ENCODE measurements at regions not wholly inside any gene's neighbourhood (a gene's known extent, or its start where the extent isn't known, plus 50 kb on each side); places are given as distances from the start of the nearest gene placed in this dataset.
"Not testable (repeated sequence)": the region's sequence is repeated elsewhere in the genome, so short reads cannot be mapped to it uniquely, and the experiment has no call there.

GRCh38 chr7:78862-79261 lies 113.5 kb upstream of the FAM20C start:
- not testable (repeated sequence) for H3K27ac Mint-ChIP-seq; DNase-seq; ATAC-seq (replicated peaks); H3K9me3 Mint-ChIP-seq; H3K36me3 Mint-ChIP-seq (ENCODE audit: insufficient read depth); H3K4me1 Mint-ChIP-seq (ENCODE audit: low read depth in 2 of 2); H3K4me3 Mint-ChIP-seq
- peaks cover 18 to 32% of the 10 kb centered on the region in 2 donors for H3K27me3 Mint-ChIP-seq

DNA sequence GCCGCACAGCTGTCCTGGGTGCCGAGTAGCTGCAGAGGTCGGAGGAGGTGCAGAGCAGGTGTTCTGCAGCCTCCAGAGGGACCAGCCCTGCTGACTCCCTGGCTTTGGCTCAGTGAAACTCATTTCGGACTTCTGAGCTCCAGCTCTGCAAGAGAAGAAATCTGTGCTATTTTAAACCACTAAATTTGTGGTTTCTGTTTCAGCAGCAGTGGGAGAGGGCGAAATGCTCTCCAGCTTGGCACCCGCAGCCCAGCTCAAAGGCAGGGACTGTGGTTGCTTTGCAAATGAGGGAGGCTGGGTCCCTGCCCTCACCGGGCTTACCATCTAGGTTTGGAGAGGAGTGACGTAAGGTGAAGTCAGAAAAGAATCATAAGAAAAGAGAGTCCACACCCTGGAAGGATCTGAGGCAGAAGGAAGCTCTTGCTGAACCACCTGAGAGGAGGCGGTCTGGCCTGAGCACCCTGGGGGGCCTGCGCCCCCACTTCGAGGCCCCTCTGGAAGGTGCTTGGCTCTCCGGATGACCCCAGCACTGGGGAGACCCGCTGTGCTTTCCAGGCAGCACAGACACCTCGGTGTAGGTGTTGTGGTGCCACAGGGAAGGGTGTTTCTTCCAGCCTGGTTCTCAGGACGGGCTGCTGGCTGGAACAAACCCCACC lies 112.8 kb upstream of the FAM20C start:
- not testable (repeated sequence) for ATAC-seq (replicated peaks); DNase-seq; H3K9me3 Mint-ChIP-seq; H3K36me3 Mint-ChIP-seq (ENCODE audit: insufficient read depth); H3K4me3 Mint-ChIP-seq; H3K4me1 Mint-ChIP-seq (ENCODE audit: low read depth in 2 of 2); H3K27ac Mint-ChIP-seq
- peaks cover 18 to 32% of the 10 kb centered on the region in 2 donors for H3K27me3 Mint-ChIP-seq

DNA sequence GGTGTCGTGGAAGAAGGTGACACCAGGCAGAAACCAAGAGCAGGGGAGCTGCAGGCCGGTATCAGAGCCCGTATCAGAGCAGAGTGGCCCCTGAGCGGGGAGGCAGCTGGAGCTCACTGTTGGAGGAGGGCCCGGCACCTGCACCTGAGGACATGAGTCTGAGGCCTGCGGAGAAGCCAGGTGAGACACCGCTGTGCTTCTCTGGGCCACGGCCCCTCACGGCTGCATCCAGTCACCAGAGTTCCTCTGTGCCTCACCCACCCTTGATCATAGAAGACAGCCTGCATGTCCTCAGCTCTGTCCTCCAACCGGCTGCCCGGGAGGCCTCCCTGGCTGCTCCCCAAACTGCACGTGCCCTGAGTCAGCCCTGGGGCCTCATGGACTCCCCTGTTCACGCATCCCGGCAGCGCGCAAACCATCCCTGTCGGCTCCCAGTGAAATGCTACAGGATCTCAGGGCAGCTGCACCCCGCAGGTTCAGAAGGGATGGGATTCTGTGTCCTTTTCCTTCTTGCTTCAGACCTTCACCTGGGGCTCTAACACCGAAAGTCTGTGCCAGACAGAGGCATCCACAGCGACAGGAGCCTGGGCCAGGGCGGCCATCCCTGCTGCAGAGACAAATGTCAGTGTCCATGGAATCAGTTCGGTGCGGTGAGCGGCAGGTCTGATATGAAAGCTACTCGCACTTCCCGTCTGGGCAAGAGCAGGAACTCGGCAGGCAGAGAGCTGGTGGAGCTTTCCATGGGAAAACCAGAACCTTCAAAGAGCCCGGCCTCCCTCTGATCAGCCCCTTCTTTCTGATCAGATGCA lies 111.9 kb upstream of the FAM20C start:
- peaks cover 18 to 32% of the 10 kb centered on the region in 2 donors for H3K27me3 Mint-ChIP-seq
- DNase-seq: no peak
- ATAC-seq (replicated peaks): no peak
- no peaks in the 10 kb centered on the region for H3K36me3 Mint-ChIP-seq (ENCODE audit: insufficient read depth)
- H3K4me1 Mint-ChIP-seq (ENCODE audit: low read depth in 2 of 2): peaks cover 0 to 2% of the 10 kb centered on the region in 2 donors
- H3K9me3 Mint-ChIP-seq: no peaks in the 10 kb centered on the region
- no peak overlapping the region for H3K27ac Mint-ChIP-seq
- H3K4me3 Mint-ChIP-seq: no peak overlapping the region

DNA sequence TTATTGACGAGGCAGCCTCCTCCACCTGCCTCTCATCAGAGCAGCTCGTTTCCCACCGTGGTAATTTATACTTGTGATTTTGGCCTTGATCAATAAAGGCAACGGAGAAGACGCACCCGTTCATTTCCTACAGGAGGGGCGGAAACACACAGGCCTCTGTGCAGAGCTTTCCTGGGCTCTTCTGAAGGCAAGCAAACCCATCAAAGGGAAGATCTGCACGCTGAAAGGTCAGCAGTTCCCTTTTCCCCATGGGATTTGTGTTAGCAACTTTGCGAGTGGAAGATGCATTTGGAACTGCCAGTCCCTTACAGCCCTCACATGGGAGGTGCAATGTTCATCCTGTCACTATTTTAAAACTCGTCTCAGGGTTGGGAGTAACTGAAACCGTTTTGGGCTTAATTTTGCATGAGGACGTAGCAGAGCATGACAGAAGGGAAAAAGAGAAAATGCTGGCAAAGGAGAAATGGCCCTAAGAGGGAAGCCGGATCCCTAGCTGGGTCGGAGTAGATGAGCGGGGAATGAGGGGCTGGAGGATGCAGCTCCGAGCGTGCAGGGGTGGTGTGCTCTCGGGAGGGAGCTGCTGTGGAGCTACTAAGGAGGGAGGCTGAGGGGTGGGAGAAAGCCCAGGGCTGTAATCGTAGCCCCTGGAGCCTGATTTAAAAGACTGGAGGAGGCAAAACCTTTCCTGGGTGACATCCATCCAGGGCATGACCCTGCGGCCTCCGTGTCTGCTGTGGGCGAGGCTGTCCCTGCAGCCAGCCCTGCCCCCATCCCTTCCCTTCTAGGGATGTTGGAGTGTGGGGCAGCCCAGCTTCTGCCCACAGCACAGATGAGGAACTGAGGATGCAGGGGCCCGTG lies 111.1 kb upstream of the FAM20C start:
- Mint-ChIP-seq H3K36me3 (ENCODE audit: insufficient read depth) (no peaks in the 10 kb centered on the region), H3K27me3 (peaks cover 18 to 36% of the 10 kb centered on the region in 2 donors), H3K4me3 (no peak overlapping the region), H3K27ac (no peak overlapping the region), H3K4me1 (ENCODE audit: low read depth in 2 of 2) (peaks cover 0 to 2% of the 10 kb centered on the region in 2 donors), H3K9me3 (no peaks in the 10 kb centered on the region)
- DNase-seq (no peak), ATAC-seq (replicated peaks) (no peak)

DNA sequence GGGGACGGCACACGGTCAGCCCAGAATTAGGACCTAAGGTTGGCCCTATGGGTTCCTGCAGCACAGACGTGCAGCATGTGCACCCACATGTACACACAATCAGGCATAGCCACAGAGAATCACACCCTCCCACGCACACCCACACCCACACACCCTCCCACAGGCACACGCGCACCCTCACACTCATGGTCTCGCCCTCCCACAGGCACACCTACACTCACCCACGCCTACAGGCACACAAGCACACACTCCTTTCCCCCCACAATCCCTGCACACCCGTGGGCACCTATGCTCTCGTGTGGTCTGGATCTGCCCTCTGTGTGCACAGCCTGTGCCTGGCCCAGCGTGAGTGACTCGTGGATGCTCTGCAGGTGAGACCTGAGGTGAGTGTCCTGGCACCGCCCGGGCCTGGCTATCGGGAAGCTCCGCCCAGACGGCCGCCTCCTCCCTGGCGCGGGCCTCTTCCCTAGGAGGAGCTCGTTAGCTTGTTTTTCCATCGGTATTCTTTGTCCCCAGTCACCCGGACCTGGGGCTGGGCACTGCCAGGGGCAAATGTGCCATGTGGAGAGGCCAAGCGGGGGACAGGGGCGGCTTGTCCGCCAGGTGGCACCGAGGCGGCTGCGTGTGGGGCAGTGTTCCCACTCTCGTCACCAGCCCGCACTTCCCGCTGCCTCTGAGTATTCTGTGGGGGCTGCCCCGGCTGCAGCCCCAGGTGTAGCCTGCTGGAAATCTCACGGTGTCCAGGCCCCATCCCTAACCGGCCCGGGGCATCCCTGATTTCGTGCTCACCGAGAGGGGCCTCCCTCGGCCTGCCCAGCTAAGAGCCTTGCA lies 110.2 kb upstream of the FAM20C start:
- Mint-ChIP-seq H3K27me3 (peaks cover 18 to 41% of the 10 kb centered on the region in 2 donors), H3K36me3 (ENCODE audit: insufficient read depth) (no peaks in the 10 kb centered on the region), H3K27ac (no peak overlapping the region), H3K9me3 (no peaks in the 10 kb centered on the region), H3K4me1 (ENCODE audit: low read depth in 2 of 2) (peaks cover 0 to 2% of the 10 kb centered on the region in 2 donors), H3K4me3 (no peak overlapping the region)
- DNase-seq (no peak), ATAC-seq (replicated peaks) (no peak)

DNA sequence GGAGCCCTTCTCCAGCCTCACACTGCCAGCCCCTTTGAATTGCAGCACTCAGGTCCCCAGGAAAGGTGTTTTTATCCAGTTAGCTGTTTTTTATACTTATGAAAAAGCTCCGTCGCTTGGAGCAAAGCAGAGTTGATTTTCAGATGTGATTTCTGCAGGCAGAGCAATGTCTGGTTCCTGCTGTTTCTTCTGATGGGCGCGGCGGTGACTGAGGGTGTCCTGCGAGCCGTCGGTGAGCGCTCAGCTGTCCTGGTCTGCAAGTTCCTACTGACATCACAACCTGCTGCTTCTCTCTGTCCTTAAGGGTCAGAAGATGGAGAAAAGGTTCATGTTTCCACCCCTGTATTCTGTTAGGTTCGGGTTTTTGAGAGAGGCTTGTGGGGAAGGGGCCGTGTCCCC lies 109.6 kb upstream of the FAM20C start:
- Mint-ChIP-seq H3K4me1 (ENCODE audit: low read depth in 2 of 2) (peaks cover 0 to 2% of the 10 kb centered on the region in 2 donors), H3K27me3 (peaks cover 18 to 41% of the 10 kb centered on the region in 2 donors), H3K9me3 (no peaks in the 10 kb centered on the region), H3K27ac (no peak overlapping the region), H3K4me3 (no peak overlapping the region), H3K36me3 (ENCODE audit: insufficient read depth) (no peaks in the 10 kb centered on the region)
- ATAC-seq (replicated peaks) (no peak), DNase-seq (no peak)

GRCh38 chr7:83441-83840 lies 108.9 kb upstream of the FAM20C start:
- ATAC-seq (replicated peaks) (no peak), DNase-seq (no peak)
- Mint-ChIP-seq H3K27me3 (peaks cover 18 to 41% of the 10 kb centered on the region in 2 donors), H3K9me3 (no peaks in the 10 kb centered on the region), H3K4me3 (no peak overlapping the region), H3K36me3 (ENCODE audit: insufficient read depth) (no peaks in the 10 kb centered on the region), H3K4me1 (ENCODE audit: low read depth in 2 of 2) (peaks cover 0 to 2% of the 10 kb centered on the region in 2 donors), H3K27ac (no peak overlapping the region)

DNA sequence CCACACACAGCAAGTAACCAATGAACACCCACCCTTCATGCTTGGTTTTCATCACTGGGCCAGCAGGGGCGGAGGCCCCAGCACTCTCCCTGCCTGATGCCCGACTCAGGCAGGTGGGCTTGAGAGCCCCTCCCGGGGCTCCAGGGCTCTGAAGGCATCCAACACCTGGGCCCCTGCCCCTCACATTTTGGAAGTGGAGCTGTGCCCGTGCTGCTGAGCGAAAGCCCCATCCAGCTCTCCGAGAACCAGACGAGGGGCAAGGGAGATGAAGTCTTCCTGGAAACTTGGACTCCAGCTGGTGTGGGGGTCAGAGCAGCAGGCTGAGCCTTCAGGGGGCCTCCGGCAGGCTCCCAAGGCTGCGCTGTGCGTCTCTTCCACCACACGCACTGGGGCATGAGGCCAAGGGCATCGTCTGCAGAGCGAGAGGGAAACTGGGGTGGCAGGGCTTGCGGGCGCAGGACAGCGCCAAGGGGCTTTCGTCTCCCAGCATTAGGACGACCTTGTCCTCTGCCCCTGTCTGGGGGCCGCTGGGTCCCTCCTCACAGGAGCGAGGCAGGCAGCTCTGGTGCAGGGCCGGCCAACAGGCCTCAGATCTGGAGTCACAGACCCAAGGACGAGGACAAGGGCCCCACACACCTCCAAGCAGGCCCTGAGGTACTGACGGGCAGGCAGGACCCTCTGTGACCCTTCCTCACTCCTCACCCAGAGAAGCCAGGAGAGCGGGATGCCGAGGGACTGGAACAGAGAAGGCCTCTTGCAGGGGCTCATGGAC lies 108.3 kb upstream of the FAM20C start:
- no peaks in the 10 kb centered on the region for H3K36me3 Mint-ChIP-seq (ENCODE audit: insufficient read depth)
- no peak overlapping the region for H3K4me3 Mint-ChIP-seq

GRCh38 chr7:84633-85020 lies 107.7 kb upstream of the FAM20C start:
- H3K36me3 Mint-ChIP-seq (ENCODE audit: insufficient read depth): no peaks in the 10 kb centered on the region
- DNase-seq (no peak), ATAC-seq (replicated peaks) (no peak)
- no peak overlapping the region for H3K4me3 Mint-ChIP-seq
- H3K27me3 Mint-ChIP-seq: peaks cover 18 to 30% of the 10 kb centered on the region in 2 donors
- H3K4me1 Mint-ChIP-seq (ENCODE audit: low read depth in 2 of 2): peaks cover 0 to 2% of the 10 kb centered on the region in 2 donors
- no peak overlapping the region for H3K27ac Mint-ChIP-seq
- no peaks in the 10 kb centered on the region for H3K9me3 Mint-ChIP-seq

More for the DNA sequence above, 108.3 kb upstream of the FAM20C start:
- DNase-seq (no peak), ATAC-seq (replicated peaks) (no peak)
- Mint-ChIP-seq H3K27me3 (peaks cover 18 to 36% of the 10 kb centered on the region in 2 donors), H3K4me1 (ENCODE audit: low read depth in 2 of 2) (peaks cover 0 to 2% of the 10 kb centered on the region in 2 donors), H3K9me3 (no peaks in the 10 kb centered on the region), H3K27ac (no peak overlapping the region)

DNA sequence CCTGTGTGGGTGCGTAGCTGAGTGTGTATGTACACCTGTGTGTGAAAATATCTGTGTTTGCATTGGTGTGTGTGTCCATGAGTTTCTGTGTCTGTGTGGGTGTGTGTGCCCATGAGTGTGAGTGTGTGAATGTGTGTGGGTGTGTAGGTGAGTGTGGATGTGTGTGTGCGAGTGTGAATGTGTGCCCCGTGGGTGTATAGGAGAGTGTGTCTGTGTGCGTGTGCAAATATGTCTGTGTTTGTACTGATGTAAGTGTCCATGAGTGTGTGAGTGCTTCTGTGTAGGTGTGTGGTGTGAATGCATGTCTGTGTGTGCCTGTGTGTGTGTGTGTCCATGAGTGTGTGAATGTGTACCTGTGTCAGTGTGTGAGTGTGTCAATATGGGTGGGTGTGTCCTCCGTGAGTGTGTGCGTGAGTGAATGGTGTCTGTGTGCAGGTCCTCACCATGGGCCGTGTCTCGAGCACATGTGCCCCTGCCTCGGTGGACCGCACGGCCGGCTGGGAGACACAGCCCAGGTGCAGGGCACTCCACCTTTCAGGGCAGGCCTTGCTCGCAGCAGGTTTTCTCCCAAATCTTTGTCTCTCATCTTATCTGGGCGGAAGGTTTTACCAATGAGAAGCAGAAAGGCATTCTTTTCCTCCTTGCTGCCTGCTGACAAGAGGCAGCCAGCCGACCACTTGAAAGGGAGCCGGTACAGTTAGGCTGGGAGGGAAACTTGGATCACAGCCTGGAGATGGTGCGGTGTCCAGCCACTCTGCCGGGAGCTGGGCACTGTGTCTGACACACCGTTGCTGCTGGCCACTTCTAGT lies 107.1 kb upstream of the FAM20C start:
- DNase-seq (no peak), ATAC-seq (replicated peaks) (no peak)
- Mint-ChIP-seq H3K4me1 (ENCODE audit: low read depth in 2 of 2) (peaks cover 0 to 2% of the 10 kb centered on the region in 2 donors), H3K36me3 (ENCODE audit: insufficient read depth) (no peaks in the 10 kb centered on the region), H3K9me3 (no peaks in the 10 kb centered on the region), H3K27ac (no peak overlapping the region), H3K4me3 (no peak overlapping the region), H3K27me3 (peaks cover 18 to 25% of the 10 kb centered on the region in 2 donors)

GRCh38 chr7:85883-86515 lies 106.4 kb upstream of the FAM20C start:
- H3K9me3 Mint-ChIP-seq: no peaks in the 10 kb centered on the region
- DNase-seq (no peak), ATAC-seq (replicated peaks) (no peak)
- H3K27ac Mint-ChIP-seq: no peak overlapping the region
- peaks cover 16 to 18% of the 10 kb centered on the region in 2 donors for H3K27me3 Mint-ChIP-seq
- H3K4me1 Mint-ChIP-seq (ENCODE audit: low read depth in 2 of 2): peaks cover 4 to 5% of the 10 kb centered on the region in 2 donors
- no peaks in the 10 kb centered on the region for H3K36me3 Mint-ChIP-seq (ENCODE audit: insufficient read depth)
- H3K4me3 Mint-ChIP-seq: no peak overlapping the region

All from effector memory CD8-positive, alpha-beta T cell (primary cell).